ENCODE measurements at regions not wholly inside any gene's neighbourhood (a gene's known extent, or its start where the extent isn't known, plus 50 kb on each side); places are given as distances from the start of the nearest gene placed in this dataset.

DNA sequence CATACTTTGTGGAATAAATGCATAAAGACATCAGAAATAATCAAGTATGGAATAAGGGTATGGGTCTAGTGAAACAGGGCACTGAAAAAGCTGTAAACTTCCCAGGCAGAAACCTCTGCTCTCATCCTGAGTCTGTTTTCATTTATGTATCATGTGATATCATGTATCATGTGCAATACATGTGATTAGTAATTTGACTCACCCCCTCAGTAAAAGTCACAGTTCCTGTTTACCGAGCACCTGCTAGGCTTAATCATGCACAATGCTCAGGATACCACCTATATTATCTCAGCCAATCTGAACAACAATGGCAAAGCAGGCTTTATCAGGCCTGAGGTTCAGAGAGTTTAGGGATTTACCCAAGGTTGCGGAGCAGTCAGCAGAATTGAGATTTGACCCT lies 250.6 kb upstream of the TENM4 start:
- ATAC-seq = no peak
- TF ChIP-seq PPARA (CRISPR knock-in tag; IDR thresholded peaks at IDR 0.05; ENCODE audit: borderline replicate concordance) = no peak
- TF ChIP-seq ZFP30 (CRISPR knock-in tag; IDR thresholded peaks at IDR 0.05) = no peak
- TF ChIP-seq CSDC2 (CRISPR knock-in tag; IDR thresholded peaks at IDR 0.05) = no peak
- TF ChIP-seq TOX (CRISPR knock-in tag; IDR thresholded peaks at IDR 0.05; ENCODE audit: borderline replicate concordance) = no peak

DNA sequence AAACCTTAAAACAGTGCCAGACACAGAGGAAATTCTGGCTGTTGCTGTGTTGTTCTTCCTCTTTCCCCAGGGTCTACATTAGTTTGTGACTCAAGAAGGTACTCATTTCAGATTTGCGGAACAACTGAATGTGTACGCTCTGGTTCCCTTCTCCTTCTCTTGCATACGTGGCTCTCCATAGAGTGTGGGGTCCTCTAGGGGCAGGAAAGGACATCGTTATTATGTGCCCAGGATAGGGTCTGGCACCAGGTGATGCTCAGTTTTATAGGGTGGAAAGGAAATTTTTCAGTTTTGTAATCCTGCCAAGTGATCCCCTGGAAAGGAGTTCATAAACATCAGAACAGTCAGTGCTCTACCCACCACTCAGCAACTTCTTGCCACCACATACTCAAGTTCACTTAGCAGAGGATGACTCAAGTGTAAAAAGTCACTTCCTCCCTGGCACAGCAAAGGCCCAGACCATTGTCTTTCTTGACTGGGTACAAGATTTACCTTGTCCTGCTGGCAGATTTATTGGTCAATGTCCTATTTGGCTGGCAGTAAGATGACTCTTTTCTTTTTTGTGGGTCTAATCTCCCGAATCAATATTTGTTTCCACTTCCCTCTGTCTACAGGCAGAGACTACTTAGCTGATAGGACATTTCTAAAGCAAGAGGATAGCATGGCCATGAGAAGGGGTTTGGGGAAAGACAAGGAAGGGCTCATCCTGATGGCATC lies 246.0 kb upstream of the TENM4 start:
- TF ChIP-seq BACH2 (CRISPR knock-in tag; IDR thresholded peaks at IDR 0.05; ENCODE audit: borderline replicate concordance) (no peak), ZNF8 (CRISPR knock-in tag; IDR thresholded peaks at IDR 0.05) (no peak), ISL1 (CRISPR knock-in tag; IDR thresholded peaks at IDR 0.05) (no peak), GLIS3 (CRISPR knock-in tag; IDR thresholded peaks at IDR 0.05) (no peak), TCF4 (CRISPR knock-in tag; IDR thresholded peaks at IDR 0.05; ENCODE audit: borderline replicate concordance) (no peak), ESRRG (CRISPR knock-in tag; IDR thresholded peaks at IDR 0.05) (no peak), OSR1 (CRISPR knock-in tag; IDR thresholded peaks at IDR 0.05) (no peak), PPARA (CRISPR knock-in tag; IDR thresholded peaks at IDR 0.05; ENCODE audit: borderline replicate concordance) (no peak), ZNF70 (CRISPR knock-in tag; IDR thresholded peaks at IDR 0.05) (no peak), ARNTL (CRISPR knock-in tag; IDR thresholded peaks at IDR 0.05; ENCODE audit: borderline replicate concordance, low read depth) (no peak), ZNF565 (CRISPR knock-in tag; conservative IDR thresholded peaks at IDR 0.05; ENCODE audit: low read depth) (no peak), ZFP30 (CRISPR knock-in tag; IDR thresholded peaks at IDR 0.05) (no peak), CSDC2 (CRISPR knock-in tag; IDR thresholded peaks at IDR 0.05) (no peak), ZFP3 (CRISPR knock-in tag; IDR thresholded peaks at IDR 0.05) (no peak), TOX (CRISPR knock-in tag; IDR thresholded peaks at IDR 0.05; ENCODE audit: borderline replicate concordance) (no peak), RARB (CRISPR knock-in tag; IDR thresholded peaks at IDR 0.05) (no peak), ZC3H10 (CRISPR knock-in tag; IDR thresholded peaks at IDR 0.05) (no peak)
- TF ChIP-seq, protein P1, sequence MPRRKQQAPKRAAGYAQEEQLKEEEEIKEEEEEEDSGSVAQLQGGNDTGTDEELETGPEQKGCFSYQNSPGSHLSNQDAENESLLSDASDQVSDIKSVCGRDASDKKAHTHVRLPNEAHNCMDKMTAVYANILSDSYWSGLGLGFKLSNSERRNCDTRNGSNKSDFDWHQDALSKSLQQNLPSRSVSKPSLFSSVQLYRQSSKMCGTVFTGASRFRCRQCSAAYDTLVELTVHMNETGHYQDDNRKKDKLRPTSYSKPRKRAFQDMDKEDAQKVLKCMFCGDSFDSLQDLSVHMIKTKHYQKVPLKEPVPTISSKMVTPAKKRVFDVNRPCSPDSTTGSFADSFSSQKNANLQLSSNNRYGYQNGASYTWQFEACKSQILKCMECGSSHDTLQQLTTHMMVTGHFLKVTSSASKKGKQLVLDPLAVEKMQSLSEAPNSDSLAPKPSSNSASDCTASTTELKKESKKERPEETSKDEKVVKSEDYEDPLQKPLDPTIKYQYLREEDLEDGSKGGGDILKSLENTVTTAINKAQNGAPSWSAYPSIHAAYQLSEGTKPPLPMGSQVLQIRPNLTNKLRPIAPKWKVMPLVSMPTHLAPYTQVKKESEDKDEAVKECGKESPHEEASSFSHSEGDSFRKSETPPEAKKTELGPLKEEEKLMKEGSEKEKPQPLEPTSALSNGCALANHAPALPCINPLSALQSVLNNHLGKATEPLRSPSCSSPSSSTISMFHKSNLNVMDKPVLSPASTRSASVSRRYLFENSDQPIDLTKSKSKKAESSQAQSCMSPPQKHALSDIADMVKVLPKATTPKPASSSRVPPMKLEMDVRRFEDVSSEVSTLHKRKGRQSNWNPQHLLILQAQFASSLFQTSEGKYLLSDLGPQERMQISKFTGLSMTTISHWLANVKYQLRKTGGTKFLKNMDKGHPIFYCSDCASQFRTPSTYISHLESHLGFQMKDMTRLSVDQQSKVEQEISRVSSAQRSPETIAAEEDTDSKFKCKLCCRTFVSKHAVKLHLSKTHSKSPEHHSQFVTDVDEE (CRISPR knock-in tag; IDR thresholded peaks at IDR 0.05) = no peak
- TF ChIP-seq, protein P2, sequence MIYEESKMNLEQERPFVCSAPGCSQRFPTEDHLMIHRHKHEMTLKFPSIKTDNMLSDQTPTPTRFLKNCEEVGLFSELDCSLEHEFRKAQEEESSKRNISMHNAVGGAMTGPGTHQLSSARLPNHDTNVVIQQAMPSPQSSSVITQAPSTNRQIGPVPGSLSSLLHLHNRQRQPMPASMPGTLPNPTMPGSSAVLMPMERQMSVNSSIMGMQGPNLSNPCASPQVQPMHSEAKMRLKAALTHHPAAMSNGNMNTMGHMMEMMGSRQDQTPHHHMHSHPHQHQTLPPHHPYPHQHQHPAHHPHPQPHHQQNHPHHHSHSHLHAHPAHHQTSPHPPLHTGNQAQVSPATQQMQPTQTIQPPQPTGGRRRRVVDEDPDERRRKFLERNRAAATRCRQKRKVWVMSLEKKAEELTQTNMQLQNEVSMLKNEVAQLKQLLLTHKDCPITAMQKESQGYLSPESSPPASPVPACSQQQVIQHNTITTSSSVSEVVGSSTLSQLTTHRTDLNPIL (CRISPR knock-in tag; IDR thresholded peaks at IDR 0.05; ENCODE audit: low read depth) = no peak
- TF ChIP-seq, protein P3, sequence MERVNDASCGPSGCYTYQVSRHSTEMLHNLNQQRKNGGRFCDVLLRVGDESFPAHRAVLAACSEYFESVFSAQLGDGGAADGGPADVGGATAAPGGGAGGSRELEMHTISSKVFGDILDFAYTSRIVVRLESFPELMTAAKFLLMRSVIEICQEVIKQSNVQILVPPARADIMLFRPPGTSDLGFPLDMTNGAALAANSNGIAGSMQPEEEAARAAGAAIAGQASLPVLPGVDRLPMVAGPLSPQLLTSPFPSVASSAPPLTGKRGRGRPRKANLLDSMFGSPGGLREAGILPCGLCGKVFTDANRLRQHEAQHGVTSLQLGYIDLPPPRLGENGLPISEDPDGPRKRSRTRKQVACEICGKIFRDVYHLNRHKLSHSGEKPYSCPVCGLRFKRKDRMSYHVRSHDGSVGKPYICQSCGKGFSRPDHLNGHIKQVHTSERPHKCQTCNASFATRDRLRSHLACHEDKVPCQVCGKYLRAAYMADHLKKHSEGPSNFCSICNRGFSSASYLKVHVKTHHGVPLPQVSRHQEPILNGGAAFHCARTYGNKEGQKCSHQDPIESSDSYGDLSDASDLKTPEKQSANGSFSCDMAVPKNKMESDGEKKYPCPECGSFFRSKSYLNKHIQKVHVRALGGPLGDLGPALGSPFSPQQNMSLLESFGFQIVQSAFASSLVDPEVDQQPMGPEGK (CRISPR knock-in tag; IDR thresholded peaks at IDR 0.05; ENCODE audit: borderline replicate concordance) = no peak
- ATAC-seq = no peak

DNA sequence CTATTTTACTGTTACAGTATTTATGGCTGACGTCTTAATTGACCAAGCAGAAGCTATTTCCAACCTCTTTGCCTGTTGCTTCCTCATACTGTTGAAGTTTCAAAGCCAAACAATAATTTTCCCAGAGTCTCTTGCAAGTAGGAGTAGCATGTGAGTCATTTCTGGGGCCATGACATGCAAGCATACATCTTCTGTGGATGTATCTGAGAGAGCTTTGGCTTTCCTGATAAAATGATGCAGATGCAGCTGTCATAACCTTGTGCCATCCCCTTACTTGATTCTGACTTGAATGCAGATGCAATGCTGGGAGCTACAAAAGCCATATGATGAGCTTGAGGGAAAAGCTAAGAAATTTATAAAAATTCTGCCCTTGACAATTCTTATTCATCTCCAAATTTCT lies 243.1 kb upstream of the TENM4 start:
- ATAC-seq = no peak
- TF ChIP-seq, protein P1 (CRISPR knock-in tag; IDR thresholded peaks at IDR 0.05) = no peak
- TF ChIP-seq, protein P4, sequence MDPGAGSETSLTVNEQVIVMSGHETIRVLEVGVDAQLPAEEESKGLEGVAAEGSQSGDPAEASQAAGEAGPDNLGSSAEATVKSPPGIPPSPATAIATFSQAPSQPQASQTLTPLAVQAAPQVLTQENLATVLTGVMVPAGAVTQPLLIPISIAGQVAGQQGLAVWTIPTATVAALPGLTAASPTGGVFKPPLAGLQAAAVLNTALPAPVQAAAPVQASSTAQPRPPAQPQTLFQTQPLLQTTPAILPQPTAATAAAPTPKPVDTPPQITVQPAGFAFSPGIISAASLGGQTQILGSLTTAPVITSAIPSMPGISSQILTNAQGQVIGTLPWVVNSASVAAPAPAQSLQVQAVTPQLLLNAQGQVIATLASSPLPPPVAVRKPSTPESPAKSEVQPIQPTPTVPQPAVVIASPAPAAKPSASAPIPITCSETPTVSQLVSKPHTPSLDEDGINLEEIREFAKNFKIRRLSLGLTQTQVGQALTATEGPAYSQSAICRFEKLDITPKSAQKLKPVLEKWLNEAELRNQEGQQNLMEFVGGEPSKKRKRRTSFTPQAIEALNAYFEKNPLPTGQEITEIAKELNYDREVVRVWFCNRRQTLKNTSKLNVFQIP (CRISPR knock-in tag; IDR thresholded peaks at IDR 0.05; ENCODE audit: borderline replicate concordance, low read depth) = no peak
- TF ChIP-seq CSDC2 (CRISPR knock-in tag; IDR thresholded peaks at IDR 0.05) (no peak), TOX (CRISPR knock-in tag; IDR thresholded peaks at IDR 0.05; ENCODE audit: borderline replicate concordance) (no peak), GLIS3 (CRISPR knock-in tag; IDR thresholded peaks at IDR 0.05) (no peak), ZFP30 (CRISPR knock-in tag; IDR thresholded peaks at IDR 0.05) (no peak), ESRRG (CRISPR knock-in tag; IDR thresholded peaks at IDR 0.05) (no peak), PPARA (CRISPR knock-in tag; IDR thresholded peaks at IDR 0.05; ENCODE audit: borderline replicate concordance) (no peak), RARB (CRISPR knock-in tag; IDR thresholded peaks at IDR 0.05) (no peak), ISL1 (CRISPR knock-in tag; IDR thresholded peaks at IDR 0.05) (no peak), ZNF70 (CRISPR knock-in tag; IDR thresholded peaks at IDR 0.05) (no peak), BACH2 (CRISPR knock-in tag; IDR thresholded peaks at IDR 0.05; ENCODE audit: borderline replicate concordance) (no peak)
- TF ChIP-seq, protein P2 (CRISPR knock-in tag; IDR thresholded peaks at IDR 0.05; ENCODE audit: low read depth) = no peak
- TF ChIP-seq, protein P3 (CRISPR knock-in tag; IDR thresholded peaks at IDR 0.05; ENCODE audit: borderline replicate concordance) = no peak

Data from SK-N-SH treated with all-trans-retinoic acid at 6 μM for 48 hours (cell line).